ENCODE measurements at regions not wholly inside any gene's neighbourhood (a gene's known extent, or its start where the extent isn't known, plus 50 kb on each side); places are given as distances from the start of the nearest gene placed in this dataset.

DNA sequence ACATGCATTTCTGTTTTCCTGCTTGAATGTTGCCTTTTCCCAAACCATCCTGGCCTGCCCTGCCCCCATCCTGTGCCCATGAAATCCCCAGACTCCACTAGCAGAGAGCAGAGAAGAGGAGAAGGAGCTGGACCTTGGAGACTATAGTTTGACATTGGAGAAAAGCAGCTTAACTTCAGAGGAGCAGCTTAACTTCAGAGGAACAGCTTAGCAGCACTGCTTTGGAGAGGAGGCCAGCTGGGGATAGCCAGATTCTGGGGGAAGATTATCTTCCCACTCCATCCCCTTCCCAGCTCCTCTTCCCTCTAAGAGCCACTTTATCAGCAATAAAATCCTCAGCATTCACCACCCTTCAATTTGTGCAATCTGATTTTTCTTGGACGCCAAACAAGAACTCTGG, 443.0 kb downstream of the PCDH10 start:
- TF ChIP-seq EZH2 (IDR thresholded peaks at IDR 0.05; ENCODE audit: insufficient read depth, poor library complexity, severe bottlenecking) (no peak), EZH2phosphoT487 (IDR thresholded peaks at IDR 0.05; ENCODE audit: insufficient read depth, low read depth) (no peak)

Measured in GM23248 (cell line).